ENCODE measurements at regions not wholly inside any gene's neighbourhood (a gene's known extent, or its start where the extent isn't known, plus 50 kb on each side); places are given as distances from the start of the nearest gene placed in this dataset.

DNA sequence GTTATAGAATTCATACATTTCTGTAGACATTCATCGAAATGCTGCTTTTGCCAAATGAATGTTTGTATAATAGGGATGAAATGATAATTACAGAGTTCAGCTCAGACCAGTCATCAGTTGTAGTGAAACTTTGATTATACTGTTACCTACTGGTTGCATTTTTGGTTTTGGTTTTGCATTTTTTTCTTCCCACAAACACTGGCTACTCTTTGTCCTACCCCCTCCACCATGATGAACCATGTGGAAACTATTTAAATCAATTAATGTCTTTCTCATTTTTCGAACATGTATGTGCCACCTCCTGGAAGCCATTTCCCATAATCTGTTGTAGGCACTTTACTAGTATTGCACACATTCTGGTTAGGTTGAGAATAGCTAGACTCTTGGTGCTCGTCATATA is 75.3 kb upstream of the MTNR1B start (continued):
- TF ChIP-seq CTCF (conservative IDR thresholded peaks at IDR 0.05; ENCODE audit: low read depth in 2 of 2) (no peak), CREB1 (CRISPR knock-in tag; IDR thresholded peaks at IDR 0.05; ENCODE audit: low read depth) (no peak), ZNF114 (CRISPR knock-in tag; IDR thresholded peaks at IDR 0.05) (no peak), EZH2phosphoT487 (IDR thresholded peaks at IDR 0.05; ENCODE audit: unreplicated experiment) (no peak), REST (IDR thresholded peaks at IDR 0.05; ENCODE audit: unreplicated experiment) (no peak)

DNA sequence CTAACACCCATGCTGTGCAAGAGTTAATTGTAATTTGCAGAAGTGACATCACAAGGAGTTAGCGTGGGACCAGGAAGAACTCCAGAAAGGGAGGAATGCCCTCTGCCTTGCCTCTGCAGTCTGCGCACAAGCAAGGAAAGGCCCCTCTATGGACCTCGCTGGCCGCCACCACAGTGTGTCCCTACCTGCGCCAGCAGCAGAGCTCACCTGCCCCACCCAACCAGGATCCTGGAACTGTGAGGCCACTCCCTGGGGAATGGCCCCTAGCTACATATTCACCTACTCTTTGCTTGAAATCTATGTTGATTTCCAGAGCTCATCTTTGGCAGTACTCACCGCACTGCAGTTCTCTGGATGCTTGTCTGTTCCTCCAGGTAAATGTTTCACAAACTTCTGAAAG is 72.0 kb upstream of the MTNR1B start:
- Mint-ChIP-seq H3K27ac (no peak overlapping the region), H3K4me3 (no peak overlapping the region), H3K4me1 (peaks cover 10% of the 10 kb centered on the region; the same call in 2 of the 3 replicates), H3K36me3 (ENCODE audit: low read depth) (no peaks in the 10 kb centered on the region), H3K27me3 (ENCODE audit: insufficient read depth, low read depth, poor library complexity) (no peaks in the 10 kb centered on the region), H3K9me3 (no peaks in the 10 kb centered on the region)
- Histone ChIP-seq H3K9me2 (ENCODE audit: insufficient read depth) (no peaks in the 10 kb centered on the region; the same call in 1 of the 2 replicates), H3F3A (replicated peaks; ENCODE audit: low read depth) (no peaks in the 10 kb centered on the region), H2AFZ (no peak overlapping the region), H3K27me3 (ENCODE audit: insufficient read depth) (no peaks in the 10 kb centered on the region), H3K79me2 (replicated peaks; ENCODE audit: insufficient read depth) (no peaks in the 10 kb centered on the region), H3K4me2 (no peak overlapping the region), H3K4me1 (ENCODE audit: insufficient read depth) (peaks cover 5% of the 10 kb centered on the region; the same call in 1 of the 2 replicates), H4K20me1 (replicated peaks; ENCODE audit: insufficient read depth) (no peaks in the 10 kb centered on the region), H3K36me3 (ENCODE audit: insufficient read depth) (no peaks in the 10 kb centered on the region), H3K4me3 (no peak overlapping the region), H3K27ac (ENCODE audit: low read depth) (no peak overlapping the region)
- DNase-seq (ENCODE audit: low spot score) (peak; percentile 35), ATAC-seq (peak; percentile 82)
- no peak for TF ChIP-seq CREB1 (CRISPR knock-in tag; IDR thresholded peaks at IDR 0.05; ENCODE audit: low read depth)
- TF ChIP-seq REST (IDR thresholded peaks at IDR 0.05; ENCODE audit: unreplicated experiment) = no peak
- TF ChIP-seq EZH2phosphoT487 (IDR thresholded peaks at IDR 0.05; ENCODE audit: unreplicated experiment) = no peak

All from GM23338 (cell line).